Muscle layer of duodenum (tissue), 2 donors: ENCODE measurements at regions not wholly inside any gene's neighbourhood (a gene's known extent, or its start where the extent isn't known, plus 50 kb on each side); places are given as distances from the start of the nearest gene placed in this dataset.
"Not testable (repeated sequence)": the region's sequence is repeated elsewhere in the genome, so short reads cannot be mapped to it uniquely, and the experiment has no call there.

ENCODE experiments used
- H3K27ac ChIP-seq: one replicate; pipeline ENCODE4 v1.7.0; 2013; ENCODE audit warnings: mild to moderate bottlenecking, low read length
- H3K27me3 ChIP-seq: one replicate; pipeline ENCODE4 v1.7.0; 2013; ENCODE audit warnings: low read depth, mild to moderate bottlenecking, control low read depth, low read length
- H3K36me3 ChIP-seq, 2 donors: one replicate each; pipeline ENCODE4 v1.7.0; 2013; ENCODE audit warnings: low read length in 2 of 2, control low read depth in 1 of 2, mild to moderate bottlenecking in 1 of 2; ENCODE audit not compliant: insufficient read depth in 2 of 2, control insufficient read depth in 1 of 2
- H3K4me1 ChIP-seq, 2 donors: one replicate each; pipeline ENCODE4 v1.7.0; 2013; ENCODE audit warnings: low read length in 2 of 2, mild to moderate bottlenecking in 2 of 2, control low read depth in 1 of 2, moderate library complexity in 1 of 2; ENCODE audit not compliant: insufficient read depth in 2 of 2, control insufficient read depth in 1 of 2
- H3K4me3 ChIP-seq, 2 donors: one replicate each; pipeline ENCODE4 v1.7.0; 2013; ENCODE audit warnings: low read length in 2 of 2, low read depth in 1 of 2, mild to moderate bottlenecking in 1 of 2
- H3K9me3 ChIP-seq, 2 donors: one replicate each; pipeline ENCODE4 v1.7.0; 2013; ENCODE audit warnings: low read length in 2 of 2, control low read depth in 1 of 2, mild to moderate bottlenecking in 1 of 2; ENCODE audit not compliant: control insufficient read depth in 1 of 2
- donor health status: healthy.

- H3K27me3 ChIP-seq: not testable (repeated sequence)
These were observed 1327.4 kb upstream of the CDH18 start for GRCh38 chr5:21315376-21315775.

GRCh38 chr5:21301205-21301604 is 1313.2 kb upstream of the CDH18 start:
- H3K9me3 ChIP-seq, H3K27ac ChIP-seq, H3K27me3 ChIP-seq, H3K36me3 ChIP-seq, H3K4me1 ChIP-seq, H3K4me3 ChIP-seq: not testable (repeated sequence)

More at GRCh38 chr5:21315376-21315775, 1327.4 kb upstream of the CDH18 start:
- not testable (repeated sequence) for H3K4me3 ChIP-seq, H3K36me3 ChIP-seq, H3K9me3 ChIP-seq, H3K4me1 ChIP-seq, H3K27ac ChIP-seq

GRCh38 chr5:21274361-21274760 is 1286.4 kb upstream of the CDH18 start:
- H3K36me3 ChIP-seq, H3K4me1 ChIP-seq, H3K27me3 ChIP-seq, H3K9me3 ChIP-seq, H3K27ac ChIP-seq, H3K4me3 ChIP-seq: not testable (repeated sequence)

GRCh38 chr5:21263361-21263760 is 1275.4 kb upstream of the CDH18 start:
- Histone ChIP-seq H3K27ac (no peak overlapping the region), H3K9me3 (no peaks in the 10 kb centered on the region), H3K4me1 (no peaks in the 10 kb centered on the region), H3K27me3 (no peaks in the 10 kb centered on the region), H3K36me3 (no peaks in the 10 kb centered on the region), H3K4me3 (no peak overlapping the region)

- H3K36me3 ChIP-seq: no peaks in the 10 kb centered on the region
- H3K27ac ChIP-seq: no peak overlapping the region
- no peaks in the 10 kb centered on the region for H3K27me3 ChIP-seq
- peaks cover 0 to 2% of the 10 kb centered on the region in 2 donors for H3K9me3 ChIP-seq
- H3K4me3 ChIP-seq: no peak overlapping the region
- no peaks in the 10 kb centered on the region for H3K4me1 ChIP-seq
These were observed 1266.2 kb upstream of the CDH18 start for GRCh38 chr5:21254161-21254560.

- Histone ChIP-seq H3K4me3 (no peak overlapping the region), H3K4me1 (no peaks in the 10 kb centered on the region), H3K27ac (no peak overlapping the region), H3K36me3 (no peaks in the 10 kb centered on the region), H3K9me3 (no peaks in the 10 kb centered on the region), H3K27me3 (no peaks in the 10 kb centered on the region)
These were observed 1257.0 kb upstream of the CDH18 start for GRCh38 chr5:21244982-21245381.

- Histone ChIP-seq H3K36me3 (peaks cover 0 to 3% of the 10 kb centered on the region in 2 donors), H3K27me3 (no peaks in the 10 kb centered on the region), H3K4me3 (no peak overlapping the region), H3K9me3 (no peaks in the 10 kb centered on the region), H3K4me1 (no peaks in the 10 kb centered on the region), H3K27ac (no peak overlapping the region)
These were observed 1250.8 kb upstream of the CDH18 start for GRCh38 chr5:21238786-21239185.

GRCh38 chr5:21237461-21237860 is 1249.5 kb upstream of the CDH18 start:
- H3K27ac ChIP-seq: no peak overlapping the region
- H3K4me1 ChIP-seq: no peaks in the 10 kb centered on the region
- no peaks in the 10 kb centered on the region for H3K9me3 ChIP-seq
- H3K27me3 ChIP-seq: no peaks in the 10 kb centered on the region
- H3K36me3 ChIP-seq: peaks cover 0 to 3% of the 10 kb centered on the region in 2 donors
- no peak overlapping the region for H3K4me3 ChIP-seq

- Histone ChIP-seq H3K27ac (no peak overlapping the region), H3K4me1 (no peaks in the 10 kb centered on the region), H3K27me3 (no peaks in the 10 kb centered on the region), H3K9me3 (no peaks in the 10 kb centered on the region), H3K4me3 (no peak overlapping the region), H3K36me3 (peaks cover 0 to 3% of the 10 kb centered on the region in 2 donors)
These were observed 1249.0 kb upstream of the CDH18 start for GRCh38 chr5:21236971-21237427.

- no peaks in the 10 kb centered on the region for H3K9me3 ChIP-seq
- no peaks in the 10 kb centered on the region for H3K27me3 ChIP-seq
These were observed 1248.1 kb upstream of the CDH18 start for GRCh38 chr5:21236104-21236503.

GRCh38 chr5:21225223-21226064 is 1237.4 kb upstream of the CDH18 start:
- H3K4me3 ChIP-seq: no peak overlapping the region
- H3K9me3 ChIP-seq: no peaks in the 10 kb centered on the region
- H3K4me1 ChIP-seq: no peaks in the 10 kb centered on the region
- no peak overlapping the region for H3K27ac ChIP-seq
- no peaks in the 10 kb centered on the region for H3K27me3 ChIP-seq
- H3K36me3 ChIP-seq: no peaks in the 10 kb centered on the region

More at GRCh38 chr5:21236104-21236503, 1248.1 kb upstream of the CDH18 start:
- Histone ChIP-seq H3K27ac (no peak overlapping the region), H3K36me3 (peaks cover 0 to 3% of the 10 kb centered on the region in 2 donors), H3K4me1 (no peaks in the 10 kb centered on the region), H3K4me3 (no peak overlapping the region)

- Histone ChIP-seq H3K4me3 (no peak overlapping the region), H3K4me1 (no peaks in the 10 kb centered on the region)
These were observed 1233.6 kb upstream of the CDH18 start for GRCh38 chr5:21221616-21222015.

More at GRCh38 chr5:21221616-21222015, 1233.6 kb upstream of the CDH18 start:
- no peaks in the 10 kb centered on the region for H3K36me3 ChIP-seq
- H3K27ac ChIP-seq: no peak overlapping the region
- no peaks in the 10 kb centered on the region for H3K27me3 ChIP-seq
- H3K9me3 ChIP-seq: no peaks in the 10 kb centered on the region
